HepG2 (cell line): ENCODE measurements at regions not wholly inside any gene's neighbourhood (a gene's known extent, or its start where the extent isn't known, plus 50 kb on each side); places are given as distances from the start of the nearest gene placed in this dataset.

Source experiments
- AFF4 ChIP-seq: sonication (generic); formaldehyde crosslinking; IDR thresholded peaks from 2 replicates; pipeline ENCODE4 v1.4.0; 2020; ENCODE audit warnings: missing genetic modification reagents
- BRD4 ChIP-seq: sonication (generic); formaldehyde crosslinking; IDR thresholded peaks from 2 replicates; pipeline ENCODE4 v1.4.0; 2020; ENCODE audit warnings: missing genetic modification reagents
- CREM ChIP-seq, 2 experiments: sonication (generic) in 1 of 2; formaldehyde crosslinking in 1 of 2; IDR thresholded peaks; 2 replicates each; pipeline versions ENCODE4 v1.4.0 to v1.6.1; 2016 to 2020; ENCODE audit warnings: antibody characterized with exemption in 1 of 2, mild to moderate bottlenecking in 1 of 2, missing genetic modification reagents in 1 of 2
- HOXA7 ChIP-seq: sonication (generic); formaldehyde crosslinking; IDR thresholded peaks from 2 replicates; pipeline ENCODE4 v1.8.1; 2022; ENCODE audit warnings: mild to moderate bottlenecking, missing genetic modification reagents, moderate library complexity
- IRX3 ChIP-seq: sonication (generic); formaldehyde crosslinking; IDR thresholded peaks from 2 replicates; pipeline ENCODE4 v1.8.1; 2023; ENCODE audit warnings: mild to moderate bottlenecking, low read depth, missing genetic modification reagents, borderline replicate concordance
- NPAS2 ChIP-seq: sonication (generic); formaldehyde crosslinking; IDR thresholded peaks from 2 replicates; pipeline ENCODE4 v1.8.0; 2022; ENCODE audit warnings: mild to moderate bottlenecking, missing genetic modification reagents, borderline replicate concordance
- NR2F6 ChIP-seq, 2 experiments: IDR thresholded peaks; 2 replicates each; pipeline ENCODE4 v1.6.1; 2016; ENCODE audit warnings: antibody characterized with exemption in 1 of 2, mild to moderate bottlenecking in 1 of 2
- PAF1 ChIP-seq: IDR thresholded peaks from 2 replicates; pipeline ENCODE4 v1.6.1; 2016; ENCODE audit warnings: missing genetic modification reagents, missing compliant biosample characterization
- SYNCRIP ChIP-seq: fragments of 200-400 bp; formaldehyde crosslinking; IDR thresholded peaks from 2 replicates; pipeline ENCODE4 v1.6.1; 2018; ENCODE audit warnings: mild to moderate bottlenecking, low read depth, low read length; ENCODE audit not compliant: insufficient read depth
- ZFP90 ChIP-seq: sonication (generic); formaldehyde crosslinking; IDR thresholded peaks from 2 replicates; pipeline ENCODE4 v1.8.0; 2022; ENCODE audit warnings: missing genetic modification reagents, mild to moderate bottlenecking, inconsistent platforms, borderline replicate concordance
- ZHX1 ChIP-seq: sonication (generic); formaldehyde crosslinking; IDR thresholded peaks from 2 replicates; pipeline ENCODE4 v1.8.1; 2022; ENCODE audit warnings: low read depth, mild to moderate bottlenecking, missing genetic modification reagents
- ZNF441 ChIP-seq: sonication (generic); formaldehyde crosslinking; IDR thresholded peaks from 2 replicates; pipeline ENCODE4 v1.7.0; 2021; ENCODE audit warnings: missing genetic modification reagents, borderline replicate concordance
- ZNF530 ChIP-seq: sonication (generic); formaldehyde crosslinking; IDR thresholded peaks from 2 replicates; pipeline ENCODE4 v1.5.0; 2020; ENCODE audit warnings: low read depth, mild to moderate bottlenecking, missing genetic modification reagents
- ZNF567 ChIP-seq: sonication (generic); formaldehyde crosslinking; IDR thresholded peaks from 2 replicates; pipeline ENCODE4 v1.8.1; 2023; ENCODE audit warnings: mild to moderate bottlenecking, missing genetic modification reagents, borderline replicate concordance
- ZNF670 ChIP-seq: sonication (generic); formaldehyde crosslinking; IDR thresholded peaks from 2 replicates; pipeline ENCODE4 v1.8.0; 2022; ENCODE audit warnings: mild to moderate bottlenecking, missing genetic modification reagents, borderline replicate concordance
- ZNF704 ChIP-seq: sonication (generic); formaldehyde crosslinking; IDR thresholded peaks from 2 replicates; pipeline ENCODE4 v1.8.1; 2023; ENCODE audit warnings: mild to moderate bottlenecking, inconsistent platforms, moderate library complexity, missing genetic modification reagents, borderline replicate concordance
- TF ChIP-seq, protein P1 (sequence below): sonication (generic); formaldehyde crosslinking; IDR thresholded peaks from 2 replicates; pipeline ENCODE4 v1.5.0; 2020; ENCODE audit warnings: missing genetic modification reagents
- TF ChIP-seq, protein P2 (sequence below): IDR thresholded peaks from 2 replicates; pipeline ENCODE4 v1.6.1; 2016

- TF ChIP-seq ZHX1 (CRISPR knock-in tag): no peak
- TF ChIP-seq HOXA7: no peak
- TF ChIP-seq ZFP90: peak; percentile 57
- no peak for TF ChIP-seq NPAS2 (CRISPR knock-in tag)
- peak; percentile 71; the same call in 1 of the 2 replicates for TF ChIP-seq ZNF441
- no peak for TF ChIP-seq PAF1 (CRISPR knock-in tag)
- TF ChIP-seq, protein P1, sequence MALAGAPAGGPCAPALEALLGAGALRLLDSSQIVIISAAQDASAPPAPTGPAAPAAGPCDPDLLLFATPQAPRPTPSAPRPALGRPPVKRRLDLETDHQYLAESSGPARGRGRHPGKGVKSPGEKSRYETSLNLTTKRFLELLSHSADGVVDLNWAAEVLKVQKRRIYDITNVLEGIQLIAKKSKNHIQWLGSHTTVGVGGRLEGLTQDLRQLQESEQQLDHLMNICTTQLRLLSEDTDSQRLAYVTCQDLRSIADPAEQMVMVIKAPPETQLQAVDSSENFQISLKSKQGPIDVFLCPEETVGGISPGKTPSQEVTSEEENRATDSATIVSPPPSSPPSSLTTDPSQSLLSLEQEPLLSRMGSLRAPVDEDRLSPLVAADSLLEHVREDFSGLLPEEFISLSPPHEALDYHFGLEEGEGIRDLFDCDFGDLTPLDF (CRISPR knock-in tag): no peak
- TF ChIP-seq SYNCRIP: no peak
- TF ChIP-seq, protein P2, sequence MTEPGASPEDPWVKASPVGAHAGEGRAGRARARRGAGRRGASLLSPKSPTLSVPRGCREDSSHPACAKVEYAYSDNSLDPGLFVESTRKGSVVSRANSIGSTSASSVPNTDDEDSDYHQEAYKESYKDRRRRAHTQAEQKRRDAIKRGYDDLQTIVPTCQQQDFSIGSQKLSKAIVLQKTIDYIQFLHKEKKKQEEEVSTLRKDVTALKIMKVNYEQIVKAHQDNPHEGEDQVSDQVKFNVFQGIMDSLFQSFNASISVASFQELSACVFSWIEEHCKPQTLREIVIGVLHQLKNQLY (CRISPR knock-in tag): peak; percentile 99
- peak; percentile 77 for TF ChIP-seq BRD4 (CRISPR knock-in tag)
- TF ChIP-seq ZNF670 (CRISPR knock-in tag): peak; percentile 72; the same call in 1 of the 2 replicates
- no peak for TF ChIP-seq ZNF530 (CRISPR knock-in tag)
- no peak for TF ChIP-seq ZNF704 (CRISPR knock-in tag)
- TF ChIP-seq CREM (IDR thresholded peaks at IDR 0.05): peak; percentile 21; the same call in 1 of the 2 replicates
- TF ChIP-seq CREM (CRISPR knock-in tag; IDR thresholded peaks at IDR 0.05): no peak
- TF ChIP-seq IRX3 (CRISPR knock-in tag): no peak
- peak; percentile 84 for TF ChIP-seq NR2F6 (IDR thresholded peaks at IDR 0.05)
- peak; percentile 97 for TF ChIP-seq NR2F6 (CRISPR knock-in tag; IDR thresholded peaks at IDR 0.05)
- no peak for TF ChIP-seq AFF4 (CRISPR knock-in tag)
- TF ChIP-seq ZNF567 (CRISPR knock-in tag): 0 out of 2 replicates have a peak, but pooled peaks have one; percentile 61
These were observed 158.4 kb upstream of the FAM20A start (continued) for GRCh38 chr17:68759343-68760140.
